ENCODE measurements at regions not wholly inside any gene's neighbourhood (a gene's known extent, or its start where the extent isn't known, plus 50 kb on each side); places are given as distances from the start of the nearest gene placed in this dataset.
"Not testable (repeated sequence)": the region's sequence is repeated elsewhere in the genome, so short reads cannot be mapped to it uniquely, and the experiment has no call there.

DNA sequence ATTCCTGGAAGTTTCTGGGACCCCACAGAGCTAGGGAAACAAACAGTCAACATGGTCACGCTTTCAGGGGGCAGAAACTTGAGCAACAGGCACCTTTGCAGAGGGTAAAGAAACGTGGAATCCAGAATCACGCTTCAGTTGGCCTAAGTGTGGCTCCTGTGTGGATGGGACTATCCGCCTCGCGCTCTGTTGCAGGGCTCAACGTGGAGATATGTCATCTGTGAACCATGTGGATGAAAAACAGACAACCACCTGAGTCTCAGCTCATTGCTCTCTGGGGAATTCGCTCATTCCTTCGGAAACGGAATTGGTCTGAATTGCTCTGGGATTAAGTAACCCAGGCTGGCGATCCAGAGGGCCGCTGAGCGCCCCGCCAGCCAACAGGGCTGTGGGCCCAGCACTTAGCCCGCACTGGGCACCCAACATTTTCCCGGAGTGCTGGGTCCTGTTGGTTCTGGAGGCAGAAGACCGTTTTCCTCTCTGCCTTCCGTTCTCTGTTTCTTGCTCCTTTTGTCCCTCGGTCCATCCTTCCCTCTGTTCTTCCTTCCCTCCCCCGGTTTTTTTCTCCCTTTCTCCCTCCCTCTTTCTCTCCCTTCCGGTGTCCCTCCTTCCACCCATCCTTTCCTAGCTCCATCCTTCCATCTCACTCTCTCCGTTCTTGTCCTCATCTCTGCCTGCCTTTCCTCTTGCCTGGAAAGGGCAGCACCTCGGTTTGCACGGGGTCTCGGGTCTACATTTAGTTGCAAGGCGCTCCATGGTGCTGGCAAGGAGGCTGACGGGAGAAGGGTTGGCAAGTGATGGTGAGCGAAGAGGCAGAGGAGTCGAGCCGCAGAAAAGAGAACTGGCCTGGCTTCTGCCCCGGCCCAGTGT, 1379.8 kb upstream of the DEFB115 start:
- not testable (repeated sequence) for H3K27me3 ChIP-seq (ENCODE audit: control insufficient read depth in 1 of 2, insufficient read depth in 1 of 2, low read length in 2 of 2); H2AFZ ChIP-seq (ENCODE audit: low read depth, low read length); H3K27ac ChIP-seq (ENCODE audit: low read length, poor library complexity, severe bottlenecking); H3K36me3 ChIP-seq (ENCODE audit: control insufficient read depth in 1 of 2, insufficient read depth in 2 of 2, low read depth in 1 of 2, low read length in 2 of 2); H2BK12ac ChIP-seq (ENCODE audit: low read length in 2 of 2); H3K4me2 ChIP-seq (ENCODE audit: low read length, poor library complexity, severe bottlenecking); H2BK120ac ChIP-seq (ENCODE audit: low read depth, low read length); H2BK15ac ChIP-seq (ENCODE audit: low read depth, poor library complexity, severe bottlenecking); DNase-seq; H4K91ac ChIP-seq (ENCODE audit: low read length); H3K4ac ChIP-seq (ENCODE audit: low read depth in 1 of 2, low read length in 2 of 2); H3K14ac ChIP-seq (ENCODE audit: low read length in 2 of 2); H2AK5ac ChIP-seq (ENCODE audit: low read length, severe bottlenecking); H3K23ac ChIP-seq (ENCODE audit: low read length in 2 of 2); H3K18ac ChIP-seq (ENCODE audit: low read depth in 1 of 2, low read length in 2 of 2); H3K9ac ChIP-seq (ENCODE audit: low read length); H3K4me1 ChIP-seq (ENCODE audit: control insufficient read depth, insufficient read depth, low read depth, low read length); H3K4me3 ChIP-seq (ENCODE audit: insufficient read depth in 1 of 2, low read depth in 1 of 2, low read length in 2 of 2); H2BK5ac ChIP-seq (ENCODE audit: low read depth, low read length, poor library complexity, severe bottlenecking); H4K8ac ChIP-seq (ENCODE audit: low read length); H3K79me1 ChIP-seq (replicated peaks; ENCODE audit: low read length, poor library complexity, severe bottlenecking)
- H3K9me3 ChIP-seq (ENCODE audit: control insufficient read depth, low read length), result peaks cover 16% of the 10 kb centered on the region
- 72% methylated on average over 30 of the region's 31 CpGs for WGBS

DNA sequence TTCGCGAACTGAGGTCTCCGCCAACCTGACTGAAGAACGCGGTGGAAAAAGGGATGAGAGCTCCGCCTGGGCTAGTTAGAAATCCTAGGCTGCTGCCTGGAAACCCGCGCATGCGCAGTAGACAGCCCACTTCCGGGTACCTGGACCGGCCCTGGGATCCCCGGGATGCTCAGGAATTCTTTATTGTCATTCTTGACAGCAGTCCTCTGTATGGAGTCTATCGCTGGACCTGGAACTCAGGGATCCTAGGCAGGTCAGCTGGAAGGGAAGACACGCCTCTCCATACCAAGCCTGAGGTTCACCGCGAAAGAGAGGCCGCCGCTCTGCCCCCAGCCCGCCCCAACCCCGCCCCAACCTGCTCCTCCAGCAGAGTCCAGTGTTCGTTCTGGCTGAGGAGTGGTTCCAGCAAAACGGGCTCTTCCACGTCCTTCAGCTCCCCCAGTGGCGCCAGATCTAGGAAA, 1379.2 kb upstream of the DEFB115 start:
- H3K36me3 ChIP-seq (ENCODE audit: control insufficient read depth in 1 of 2, insufficient read depth in 2 of 2, low read depth in 1 of 2, low read length in 2 of 2), result peaks cover 0 to 3% of the 10 kb centered on the region in 2 experiments
- no peak overlapping the region for H3K14ac ChIP-seq (ENCODE audit: low read length in 2 of 2)
- H3K18ac ChIP-seq (ENCODE audit: low read depth in 1 of 2, low read length in 2 of 2), result no peak overlapping the region
- H4K8ac ChIP-seq (ENCODE audit: low read length), result no peak overlapping the region
- no peak overlapping the region for H2AK5ac ChIP-seq (ENCODE audit: low read length, severe bottlenecking)
- no peak overlapping the region for H2BK120ac ChIP-seq (ENCODE audit: low read depth, low read length)
- peaks cover 16% of the 10 kb centered on the region for H3K9me3 ChIP-seq (ENCODE audit: control insufficient read depth, low read length)
- WGBS, result 83% methylated on average over 24 of the region's 24 CpGs
- no peak overlapping the region for H3K23ac ChIP-seq (ENCODE audit: low read length in 2 of 2)
- no peak overlapping the region for H3K27ac ChIP-seq (ENCODE audit: low read length, poor library complexity, severe bottlenecking)
- DNase-seq, result no peak
- H2BK5ac ChIP-seq (ENCODE audit: low read depth, low read length, poor library complexity, severe bottlenecking), result no peak overlapping the region
- no peak overlapping the region for H3K4ac ChIP-seq (ENCODE audit: low read depth in 1 of 2, low read length in 2 of 2)
- H4K91ac ChIP-seq (ENCODE audit: low read length), result no peak overlapping the region
- H2AFZ ChIP-seq (ENCODE audit: low read depth, low read length), result no peak overlapping the region
- H2BK12ac ChIP-seq (ENCODE audit: low read length in 2 of 2), result no peak overlapping the region
- H3K79me1 ChIP-seq (replicated peaks; ENCODE audit: low read length, poor library complexity, severe bottlenecking), result no peaks in the 10 kb centered on the region
- H3K4me3 ChIP-seq (ENCODE audit: insufficient read depth in 1 of 2, low read depth in 1 of 2, low read length in 2 of 2), result no peak overlapping the region
- no peaks in the 10 kb centered on the region for H3K4me1 ChIP-seq (ENCODE audit: control insufficient read depth, insufficient read depth, low read depth, low read length)
- no peaks in the 10 kb centered on the region for H3K27me3 ChIP-seq (ENCODE audit: control insufficient read depth in 1 of 2, insufficient read depth in 1 of 2, low read length in 2 of 2)
- H3K4me2 ChIP-seq (ENCODE audit: low read length, poor library complexity, severe bottlenecking), result no peak overlapping the region
- H2BK15ac ChIP-seq (ENCODE audit: low read depth, poor library complexity, severe bottlenecking), result no peak overlapping the region
- H3K9ac ChIP-seq (ENCODE audit: low read length), result no peak overlapping the region

DNA sequence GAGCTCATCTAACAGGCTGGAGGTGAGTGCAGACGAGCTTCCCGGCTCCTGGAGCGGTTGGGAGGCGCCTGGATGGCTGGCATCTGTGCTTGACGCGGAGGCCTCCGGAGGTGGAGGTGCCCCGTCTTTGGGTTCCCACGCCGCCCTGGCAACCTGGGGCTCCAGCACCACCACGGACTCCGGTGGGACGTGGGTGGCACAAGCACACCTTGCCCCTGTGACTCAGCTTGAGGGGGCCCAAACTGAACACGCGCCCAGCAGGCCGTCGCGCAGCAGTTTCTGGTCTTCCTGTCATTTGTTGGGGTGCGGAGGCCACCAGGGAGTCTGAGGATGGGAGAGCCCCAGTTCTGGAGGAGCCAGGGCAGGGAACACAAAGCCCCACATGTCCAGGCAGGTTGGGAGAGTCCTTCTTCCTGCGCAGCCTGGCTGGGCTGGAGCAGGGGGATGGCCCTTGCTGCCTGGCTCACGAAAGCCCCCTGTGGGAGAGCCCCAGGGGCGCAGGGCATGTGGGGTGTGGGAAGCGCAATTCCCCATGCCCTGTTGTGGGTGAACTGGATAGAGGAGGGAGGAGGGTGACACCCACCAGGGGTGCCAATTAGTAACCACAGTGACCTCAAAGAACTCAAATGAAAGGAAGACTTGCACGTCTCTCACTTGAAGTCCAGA, 1378.6 kb upstream of the DEFB115 start:
- Histone ChIP-seq H3K36me3 (ENCODE audit: control insufficient read depth in 1 of 2, insufficient read depth in 2 of 2, low read depth in 1 of 2, low read length in 2 of 2) (peaks cover 0 to 3% of the 10 kb centered on the region in 2 experiments), H2BK15ac (ENCODE audit: low read depth, poor library complexity, severe bottlenecking) (no peak overlapping the region), H3K4me2 (ENCODE audit: low read length, poor library complexity, severe bottlenecking) (no peak overlapping the region), H3K27ac (ENCODE audit: low read length, poor library complexity, severe bottlenecking) (no peak overlapping the region), H2BK5ac (ENCODE audit: low read depth, low read length, poor library complexity, severe bottlenecking) (no peak overlapping the region), H3K14ac (ENCODE audit: low read length in 2 of 2) (no peak overlapping the region), H3K4me1 (ENCODE audit: control insufficient read depth, insufficient read depth, low read depth, low read length) (no peaks in the 10 kb centered on the region), H4K91ac (ENCODE audit: low read length) (no peak overlapping the region), H3K4me3 (ENCODE audit: insufficient read depth in 1 of 2, low read depth in 1 of 2, low read length in 2 of 2) (peak overlapping the region in 1 of 2 experiments; percentile 7), H3K9me3 (ENCODE audit: control insufficient read depth, low read length) (peaks cover 16% of the 10 kb centered on the region), H2BK120ac (ENCODE audit: low read depth, low read length) (no peak overlapping the region), H2AK5ac (ENCODE audit: low read length, severe bottlenecking) (no peak overlapping the region), H2AFZ (ENCODE audit: low read depth, low read length) (no peak overlapping the region), H3K4ac (ENCODE audit: low read depth in 1 of 2, low read length in 2 of 2) (no peak overlapping the region), H4K8ac (ENCODE audit: low read length) (no peak overlapping the region), H3K23ac (ENCODE audit: low read length in 2 of 2) (no peak overlapping the region), H3K79me1 (replicated peaks; ENCODE audit: low read length, poor library complexity, severe bottlenecking) (no peaks in the 10 kb centered on the region), H2BK12ac (ENCODE audit: low read length in 2 of 2) (no peak overlapping the region), H3K18ac (ENCODE audit: low read depth in 1 of 2, low read length in 2 of 2) (no peak overlapping the region), H3K27me3 (ENCODE audit: control insufficient read depth in 1 of 2, insufficient read depth in 1 of 2, low read length in 2 of 2) (no peaks in the 10 kb centered on the region), H3K9ac (ENCODE audit: low read length) (no peak overlapping the region)
- DNase-seq, result no peak
- WGBS, result 76% methylated on average over 23 of the region's 24 CpGs

DNA sequence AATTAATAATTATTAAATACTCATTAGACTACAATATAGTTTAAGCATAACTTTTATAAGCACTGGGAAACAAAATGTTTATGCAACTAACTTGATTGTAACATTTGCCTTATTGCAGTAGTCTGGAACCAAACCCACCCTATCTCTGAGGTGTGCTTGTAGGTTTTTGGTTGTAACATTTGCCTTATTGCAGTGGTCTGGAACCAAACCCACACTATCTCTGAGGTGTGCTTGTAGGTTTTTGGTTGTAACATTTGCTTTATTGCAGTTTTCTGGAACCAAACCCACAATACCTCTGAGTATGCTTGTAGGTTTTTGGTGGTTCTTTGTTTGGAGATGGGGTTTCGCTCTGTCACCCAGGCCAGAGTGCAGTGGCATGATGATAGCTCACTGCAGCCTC, 1376.4 kb upstream of the DEFB115 start:
- not testable (repeated sequence) for H2BK12ac ChIP-seq (ENCODE audit: low read length in 2 of 2); H3K27ac ChIP-seq (ENCODE audit: low read length, poor library complexity, severe bottlenecking); H3K4me1 ChIP-seq (ENCODE audit: control insufficient read depth, insufficient read depth, low read depth, low read length); H3K4me3 ChIP-seq (ENCODE audit: insufficient read depth in 1 of 2, low read depth in 1 of 2, low read length in 2 of 2); H3K36me3 ChIP-seq (ENCODE audit: control insufficient read depth in 1 of 2, insufficient read depth in 2 of 2, low read depth in 1 of 2, low read length in 2 of 2); H3K79me1 ChIP-seq (replicated peaks; ENCODE audit: low read length, poor library complexity, severe bottlenecking); H4K8ac ChIP-seq (ENCODE audit: low read length); H2BK5ac ChIP-seq (ENCODE audit: low read depth, low read length, poor library complexity, severe bottlenecking); H2AK5ac ChIP-seq (ENCODE audit: low read length, severe bottlenecking); H3K27me3 ChIP-seq (ENCODE audit: control insufficient read depth in 1 of 2, insufficient read depth in 1 of 2, low read length in 2 of 2); H3K4ac ChIP-seq (ENCODE audit: low read depth in 1 of 2, low read length in 2 of 2); H4K91ac ChIP-seq (ENCODE audit: low read length); H3K23ac ChIP-seq (ENCODE audit: low read length in 2 of 2); H3K4me2 ChIP-seq (ENCODE audit: low read length, poor library complexity, severe bottlenecking); H2BK15ac ChIP-seq (ENCODE audit: low read depth, poor library complexity, severe bottlenecking); H3K14ac ChIP-seq (ENCODE audit: low read length in 2 of 2); H2AFZ ChIP-seq (ENCODE audit: low read depth, low read length); H3K18ac ChIP-seq (ENCODE audit: low read depth in 1 of 2, low read length in 2 of 2); H2BK120ac ChIP-seq (ENCODE audit: low read depth, low read length); H3K9ac ChIP-seq (ENCODE audit: low read length)
- DNase-seq, result peak; percentile 18
- peaks cover 16% of the 10 kb centered on the region for H3K9me3 ChIP-seq (ENCODE audit: control insufficient read depth, low read length)
- WGBS, result 89% methylated on average over 1 of the region's 1 CpG
